Smooth muscle cell (in vitro differentiated cells): ENCODE measurements at regions not wholly inside any gene's neighbourhood (a gene's known extent, or its start where the extent isn't known, plus 50 kb on each side); places are given as distances from the start of the nearest gene placed in this dataset.

Experiments
- DNase-seq: peaks from one replicate; lab custom pipeline; 2025; ENCODE audit not compliant: unreplicated experiment; lab: John Stamatoyannopoulos, UW
- H2AFZ ChIP-seq: fragments of 200-600 bp; sonication (generic); 2 replicates; pipeline ENCODE4 v1.6.0; 2016; ENCODE audit warnings: antibody characterized with exemption, low read depth, mild to moderate bottlenecking
- H3F3A ChIP-seq: fragments of 200-600 bp; sonication (generic); 2 replicates; pipeline ENCODE4 v1.6.0; 2017; ENCODE audit warnings: antibody characterized with exemption, low read depth
- H3K27ac ChIP-seq: fragments of 200-600 bp; sonication (generic); 2 replicates; pipeline ENCODE4 v1.5.1; 2016; ENCODE audit warnings: low read depth, mild to moderate bottlenecking
- H3K27me3 ChIP-seq: fragments of 200-600 bp; sonication (generic); 2 replicates; pipeline ENCODE4 v1.6.1; 2016; ENCODE audit warnings: low read depth, mild to moderate bottlenecking
- H3K36me3 ChIP-seq: fragments of 200-600 bp; sonication (generic); 2 replicates; pipeline ENCODE4 v1.5.1; 2016; ENCODE audit warnings: low read depth
- H3K4me1 ChIP-seq: fragments of 200-600 bp; sonication (generic); 2 replicates; pipeline ENCODE4 v1.5.1; 2016; ENCODE audit warnings: low read depth
- H3K4me2 ChIP-seq: fragments of 200-600 bp; sonication (generic); 2 replicates; pipeline ENCODE4 v1.6.0; 2016; ENCODE audit warnings: mild to moderate bottlenecking
- H3K4me3 ChIP-seq: fragments of 200-600 bp; sonication (generic); 2 replicates; pipeline ENCODE4 v1.5.1; 2016; ENCODE audit warnings: mild to moderate bottlenecking
- H3K79me2 ChIP-seq: fragments of 200-600 bp; sonication (generic); 2 replicates; pipeline ENCODE4 v1.6.0; 2016; ENCODE audit warnings: low read depth, mild to moderate bottlenecking
- H3K9ac ChIP-seq: fragments of 200-600 bp; sonication (generic); 2 replicates; pipeline ENCODE4 v1.6.0; 2016; ENCODE audit warnings: low read depth
- H3K9me3 ChIP-seq: fragments of 200-600 bp; sonication (generic); replicated peaks from 2 replicates; pipeline ENCODE4 v1.5.1; 2016; ENCODE audit warnings: low read depth
- H4K20me1 ChIP-seq: fragments of 200-600 bp; sonication (generic); 2 replicates; pipeline ENCODE4 v1.6.0; 2016; ENCODE audit warnings: low read depth
- CTCF ChIP-seq: fragments of 200-600 bp; sonication (generic); IDR thresholded peaks from 2 replicates; pipeline ENCODE4 v1.5.1; 2017; ENCODE audit warnings: borderline replicate concordance, mild to moderate bottlenecking, antibody characterized with exemption; ENCODE audit not compliant: insufficient read depth, poor library complexity, severe bottlenecking
- WGBS: methylation state at CpG from one replicate; pipeline ENCODE4 v1.1.7; 2016; ENCODE audit warnings: low lambda C conversion rate; 5-methylcytosine and 5-hydroxymethylcytosine counted together

GRCh38 chr2:11101430-11101829, 53.8 kb upstream of the SLC66A3 start:
- DNase-seq: no peak
- H3K36me3 ChIP-seq: no peaks in the 10 kb centered on the region
- H4K20me1 ChIP-seq: no peaks in the 10 kb centered on the region
- H3K9ac ChIP-seq: no peak overlapping the region
- peaks cover 8% of the 10 kb centered on the region for H3K27me3 ChIP-seq
- WGBS: 87% methylated on average over 4 of the region's 4 CpGs
- H3K4me3 ChIP-seq: no peak overlapping the region
- no peak overlapping the region for H2AFZ ChIP-seq
- no peak overlapping the region for H3K27ac ChIP-seq
- TF ChIP-seq CTCF: no peak
- no peaks in the 10 kb centered on the region for H3K9me3 ChIP-seq
- no peaks in the 10 kb centered on the region for H3K79me2 ChIP-seq
- no peaks in the 10 kb centered on the region for H3K4me1 ChIP-seq
- H3F3A ChIP-seq: no peaks in the 10 kb centered on the region
- no peak overlapping the region for H3K4me2 ChIP-seq

GRCh38 chr2:11102466-11102865, 52.8 kb upstream of the SLC66A3 start:
- Histone ChIP-seq H3K9me3 (no peaks in the 10 kb centered on the region), H3K4me2 (no peak overlapping the region), H2AFZ (no peak overlapping the region), H3K36me3 (no peaks in the 10 kb centered on the region), H3K79me2 (no peaks in the 10 kb centered on the region), H3K4me3 (no peak overlapping the region), H3K27ac (no peak overlapping the region), H3K27me3 (peaks cover 8% of the 10 kb centered on the region), H4K20me1 (no peaks in the 10 kb centered on the region), H3F3A (no peaks in the 10 kb centered on the region), H3K4me1 (no peaks in the 10 kb centered on the region), H3K9ac (no peak overlapping the region)
- WGBS: 95% methylated on average over 11 of the region's 11 CpGs
- no peak for DNase-seq
- TF ChIP-seq CTCF: no peak

GRCh38 chr2:11102956-11103860, 52.1 kb upstream of the SLC66A3 start:
- Histone ChIP-seq H3F3A (no peaks in the 10 kb centered on the region), H3K36me3 (no peaks in the 10 kb centered on the region), H3K27ac (no peak overlapping the region), H3K9me3 (no peaks in the 10 kb centered on the region), H3K4me1 (no peaks in the 10 kb centered on the region), H4K20me1 (no peaks in the 10 kb centered on the region), H3K9ac (no peak overlapping the region), H3K79me2 (no peaks in the 10 kb centered on the region), H3K4me3 (no peak overlapping the region), H3K4me2 (no peak overlapping the region), H3K27me3 (peaks cover 8% of the 10 kb centered on the region), H2AFZ (no peak overlapping the region)
- no peak for TF ChIP-seq CTCF
- WGBS: 91% methylated on average over 25 of the region's 25 CpGs
- no peak for DNase-seq
